ENCODE measurements at regions not wholly inside any gene's neighbourhood (a gene's known extent, or its start where the extent isn't known, plus 50 kb on each side); places are given as distances from the start of the nearest gene placed in this dataset.

DNA sequence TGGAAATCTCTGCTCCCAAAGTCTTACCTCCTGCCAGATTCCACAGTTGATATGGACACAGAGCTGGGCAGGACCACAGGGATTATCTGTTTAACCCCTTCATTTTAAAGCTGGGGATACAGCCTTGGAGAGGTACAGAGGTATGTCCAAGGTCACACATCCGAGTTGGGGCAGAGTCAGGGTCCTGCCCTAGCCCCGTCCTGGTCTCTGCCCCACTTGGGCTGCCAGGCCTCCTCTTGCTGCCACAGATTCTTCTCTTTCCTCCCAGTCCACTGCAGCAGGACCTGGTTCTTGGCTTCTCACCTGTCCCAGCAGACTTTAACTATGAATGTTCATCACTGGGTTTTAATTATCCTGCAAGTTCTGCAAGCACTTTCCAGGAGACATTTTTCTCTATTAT lies 258.3 kb downstream of the MATN1 start:
- TF ChIP-seq, protein P1, sequence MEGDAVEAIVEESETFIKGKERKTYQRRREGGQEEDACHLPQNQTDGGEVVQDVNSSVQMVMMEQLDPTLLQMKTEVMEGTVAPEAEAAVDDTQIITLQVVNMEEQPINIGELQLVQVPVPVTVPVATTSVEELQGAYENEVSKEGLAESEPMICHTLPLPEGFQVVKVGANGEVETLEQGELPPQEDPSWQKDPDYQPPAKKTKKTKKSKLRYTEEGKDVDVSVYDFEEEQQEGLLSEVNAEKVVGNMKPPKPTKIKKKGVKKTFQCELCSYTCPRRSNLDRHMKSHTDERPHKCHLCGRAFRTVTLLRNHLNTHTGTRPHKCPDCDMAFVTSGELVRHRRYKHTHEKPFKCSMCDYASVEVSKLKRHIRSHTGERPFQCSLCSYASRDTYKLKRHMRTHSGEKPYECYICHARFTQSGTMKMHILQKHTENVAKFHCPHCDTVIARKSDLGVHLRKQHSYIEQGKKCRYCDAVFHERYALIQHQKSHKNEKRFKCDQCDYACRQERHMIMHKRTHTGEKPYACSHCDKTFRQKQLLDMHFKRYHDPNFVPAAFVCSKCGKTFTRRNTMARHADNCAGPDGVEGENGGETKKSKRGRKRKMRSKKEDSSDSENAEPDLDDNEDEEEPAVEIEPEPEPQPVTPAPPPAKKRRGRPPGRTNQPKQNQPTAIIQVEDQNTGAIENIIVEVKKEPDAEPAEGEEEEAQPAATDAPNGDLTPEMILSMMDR (IDR thresholded peaks at IDR 0.05; ENCODE audit: low read depth, low read length, poor library complexity, severe bottlenecking), result no peak
- no peak for TF ChIP-seq EZH2phosphoT487 (IDR thresholded peaks at IDR 0.05; ENCODE audit: borderline replicate concordance, low read length)
